HepG2 (cell line): ENCODE measurements at regions not wholly inside any gene's neighbourhood (a gene's known extent, or its start where the extent isn't known, plus 50 kb on each side); places are given as distances from the start of the nearest gene placed in this dataset.

Source experiments
- ATAC-seq: fragments of 200-7000 bp; cut with Tn5 transposase; 3 replicates; pipeline ENCODE4 v1.9.1; 2020; ENCODE audit warnings: mild to moderate bottlenecking, moderate library complexity
- BruUV-seq: library from RNA; stranded (reverse); fragments of 400-500 nt; replicated peaks from 2 replicates; lab custom pipeline; 2021; lab: Mats Ljungman, UMichigan
- CTCF ChIA-PET: fragments of 300-600 bp; formaldehyde crosslinking; extraction: SDS; loops from one replicate; lab custom pipeline; 2021; ENCODE audit warnings: low total read pairs, inconsistent platforms, low intra/inter-chr PET ratio; lab: Yijun Ruan, JAX
- POLR2A ChIA-PET: fragments of 350-600 bp; sonication (Branson Sonifier 250); formaldehyde crosslinking; loops from one replicate; lab custom pipeline; 2020; ENCODE audit warnings: antibody characterized with exemption, inconsistent platforms; lab: Yijun Ruan, JAX
- DNase-seq: peaks from one replicate; pipeline ENCODE4 v3.0.0-alpha.2; 2015; ENCODE audit warnings: low spot score
- FAIRE-seq: peaks from 3 replicates; lab custom pipeline; 2011; peaks lifted over from hg19 to GRCh38; lab: Jason Lieb, UNC
- H2AFZ ChIP-seq: one replicate; pipeline ENCODE4 v1.6.1; 2011; ENCODE audit warnings: low read length, inconsistent platforms
- H3K27ac ChIP-seq: fragments of 300-600 bp; 3 replicates; pipeline ENCODE4 v1.8.0; 2011; ENCODE audit warnings: mixed run types, mild to moderate bottlenecking, mixed read lengths, low read length, inconsistent platforms; ENCODE audit not compliant: insufficient read depth; ENCODE audit errors: extremely low read length
- H3K27me3 ChIP-seq, 2 experiments: fragments of 200-600 bp in 1 of 2; 2 replicates in 1 of 2; 3 replicates in 1 of 2; pipeline versions ENCODE4 v1.6.0 to v1.8.0; 2011; ENCODE audit warnings: low read length in 2 of 2, mild to moderate bottlenecking in 2 of 2, moderate library complexity in 2 of 2, inconsistent platforms in 1 of 2; ENCODE audit not compliant: insufficient read depth in 2 of 2, control insufficient read depth in 1 of 2
- H3K36me3 ChIP-seq, 2 experiments: fragments of 200-600 bp in 1 of 2; replicated peaks in 1 of 2; 2 replicates in 1 of 2; 3 replicates in 1 of 2; pipeline versions ENCODE4 v1.5.1 to v1.8.0; 2011; ENCODE audit warnings: low read length in 2 of 2, inconsistent platforms in 1 of 2; ENCODE audit not compliant: insufficient read depth in 2 of 2, control insufficient read depth in 1 of 2
- H3K4me1 ChIP-seq: 2 replicates; pipeline ENCODE4 v1.5.1; 2012; ENCODE audit warnings: low read length, inconsistent platforms; ENCODE audit not compliant: insufficient read depth
- H3K4me2 ChIP-seq: 2 replicates; pipeline ENCODE4 v1.6.0; 2011; ENCODE audit warnings: low read depth, low read length, inconsistent platforms
- H3K4me3 ChIP-seq, 3 experiments: fragments of 200-600 bp in 1 of 3; sonication (generic), shearing (Covaris generic) in 1 of 3; replicated peaks in 1 of 3; 2 replicates each; pipeline ENCODE4 v1.5.1; 2011 to 2016; ENCODE audit warnings: low read length in 3 of 3, inconsistent platforms in 2 of 3, low read depth in 2 of 3, mild to moderate bottlenecking in 2 of 3, control low read depth in 1 of 3, mixed read lengths in 1 of 3; ENCODE audit not compliant: insufficient read depth in 1 of 3
- H3K79me2 ChIP-seq: one replicate; pipeline ENCODE4 v1.6.1; 2011; ENCODE audit warnings: low read length, inconsistent platforms; ENCODE audit not compliant: insufficient read depth
- H3K9ac ChIP-seq: 2 replicates; pipeline ENCODE4 v1.6.0; 2011; ENCODE audit warnings: mild to moderate bottlenecking, low read depth, low read length, inconsistent platforms; ENCODE audit not compliant: insufficient read depth
- H3K9me3 ChIP-seq: 2 replicates; pipeline ENCODE4 v1.5.1; 2012; ENCODE audit warnings: mild to moderate bottlenecking, low read length
- H4K20me1 ChIP-seq: 2 replicates; pipeline ENCODE4 v1.6.0; 2011; ENCODE audit warnings: inconsistent platforms, mild to moderate bottlenecking, low read length, moderate library complexity; ENCODE audit not compliant: insufficient read depth
- CBX1 ChIP-seq: IDR thresholded peaks from one replicate; pipeline ENCODE4 v1.6.1; 2016; ENCODE audit warnings: antibody characterized with exemption, low read depth
- KLF15 ChIP-seq: sonication (generic); formaldehyde crosslinking; IDR thresholded peaks from 2 replicates; pipeline ENCODE4 v1.8.1; 2023; ENCODE audit warnings: borderline replicate concordance, mild to moderate bottlenecking, inconsistent platforms, missing genetic modification reagents, mixed read lengths
- RFX3 ChIP-seq: IDR thresholded peaks from 2 replicates; pipeline ENCODE4 v1.6.1; 2016; ENCODE audit warnings: missing biosample characterization, missing genetic modification reagents
- SATB2 ChIP-seq: sonication (generic); formaldehyde crosslinking; IDR thresholded peaks from 2 replicates; pipeline ENCODE4 v1.5.0; 2020; ENCODE audit warnings: missing genetic modification reagents
- SRY ChIP-seq: sonication (generic); formaldehyde crosslinking; IDR thresholded peaks from 2 replicates; pipeline ENCODE4 v1.8.0; 2022; ENCODE audit warnings: mild to moderate bottlenecking, missing genetic modification reagents
- TEAD3 ChIP-seq: optimal IDR thresholded peaks from 2 replicates; pipeline ENCODE3; 2016; ENCODE audit warnings: borderline replicate concordance
- TSC22D2 ChIP-seq: sonication (generic); formaldehyde crosslinking; IDR thresholded peaks from 2 replicates; pipeline ENCODE4 v1.5.1; 2020; ENCODE audit warnings: missing genetic modification reagents, mild to moderate bottlenecking, borderline replicate concordance
- ZFP41 ChIP-seq: sonication (generic); formaldehyde crosslinking; IDR thresholded peaks from 2 replicates; pipeline ENCODE4 v1.4.0; 2020; ENCODE audit warnings: mild to moderate bottlenecking, missing genetic modification reagents, borderline replicate concordance
- ZNF205 ChIP-seq: IDR thresholded peaks from 2 replicates; pipeline ENCODE4 v1.6.1; 2018; ENCODE audit warnings: missing biosample characterization, missing genetic modification reagents
- ZNF263 ChIP-seq: sonication (generic); formaldehyde crosslinking; IDR thresholded peaks from 2 replicates; pipeline ENCODE4 v1.4.0; 2020; ENCODE audit warnings: missing genetic modification reagents
- ZNF264 ChIP-seq: sonication (generic); formaldehyde crosslinking; IDR thresholded peaks from 2 replicates; pipeline ENCODE4 v1.4.0; 2020; ENCODE audit warnings: missing genetic modification reagents
- ZNF317 ChIP-seq: sonication (generic); formaldehyde crosslinking; IDR thresholded peaks from 2 replicates; pipeline ENCODE4 v1.5.0; 2020; ENCODE audit warnings: mild to moderate bottlenecking, missing genetic modification reagents
- ZNF564 ChIP-seq: sonication (generic); formaldehyde crosslinking; IDR thresholded peaks from 2 replicates; pipeline ENCODE4 v1.8.1; 2023; ENCODE audit warnings: mild to moderate bottlenecking, missing genetic modification reagents
- ZNF572 ChIP-seq: sonication (generic); formaldehyde crosslinking; IDR thresholded peaks from 2 replicates; pipeline ENCODE4 v1.5.1; 2020; ENCODE audit warnings: mild to moderate bottlenecking, missing genetic modification reagents
- ZNF652 ChIP-seq: IDR thresholded peaks from 2 replicates; pipeline ENCODE4 v1.6.1; 2016; ENCODE audit warnings: low read depth, borderline replicate concordance
- WGBS: methylation state at CpG from one replicate; pipeline ENCODE4 v1.1.6; 2017; ENCODE audit warnings: low lambda C conversion rate; 5-methylcytosine and 5-hydroxymethylcytosine counted together
- in situ Hi-C: cut with HindIII; loops from 2 replicates; pipeline ENCODE4 v1.10.0; 2017; ENCODE audit warnings: low pct_unique_long_range_greater_than_20kb; ENCODE audit not compliant: extremely low pct_ligation_motif_present
- intact Hi-C: fragments of 100-400 bp; cut with micrococcal nuclease; formaldehyde crosslinking; loops from one replicate; pipeline ENCODE4 v1.10.0; 2022; ENCODE audit not compliant: unreplicated experiment
- TF ChIP-seq, protein P1 (sequence below): sonication (generic); formaldehyde crosslinking; IDR thresholded peaks from 2 replicates; pipeline ENCODE4 v1.8.1; 2023; ENCODE audit warnings: mild to moderate bottlenecking, missing genetic modification reagents, borderline replicate concordance
- TF ChIP-seq, protein P2 (sequence below): sonication (generic); formaldehyde crosslinking; IDR thresholded peaks from 2 replicates; pipeline ENCODE4; 2020; ENCODE audit warnings: missing genetic modification reagents, mild to moderate bottlenecking, borderline replicate concordance
- TF ChIP-seq, protein P3 (sequence below): sonication (generic); formaldehyde crosslinking; IDR thresholded peaks from 2 replicates; pipeline ENCODE4 v1.4.0; 2020; ENCODE audit warnings: mild to moderate bottlenecking, missing genetic modification reagents
- TF ChIP-seq, protein P4 (sequence below): IDR thresholded peaks from 2 replicates; pipeline ENCODE4 v1.6.1; 2016; ENCODE audit warnings: missing compliant biosample characterization, missing genetic modification reagents, borderline replicate concordance

DNA sequence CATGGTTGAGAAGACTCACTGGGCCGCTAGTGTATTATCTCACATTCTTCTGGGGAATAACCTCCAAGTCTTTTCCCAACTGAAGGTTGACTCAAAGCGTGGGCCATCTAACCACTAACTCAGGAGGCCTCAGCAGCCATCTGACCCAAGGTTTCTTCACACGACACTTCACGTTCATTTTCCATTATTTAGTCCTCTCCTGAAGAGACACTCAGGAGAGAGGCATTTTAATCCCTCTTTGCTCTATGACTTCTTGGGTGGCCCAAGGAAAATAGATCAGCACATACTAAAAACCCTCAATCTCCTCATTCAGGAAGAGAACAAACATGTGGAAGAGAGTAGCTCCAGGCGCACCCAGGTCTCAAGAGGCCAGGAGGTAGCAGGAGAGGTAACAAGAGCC, 252.8 kb upstream of the FOXF1 start:
- in situ Hi-C loops (no loop called here), intact Hi-C loops (no loop called here)
- H2AFZ ChIP-seq: no peak overlapping the region
- no peak overlapping the region for H3K4me2 ChIP-seq
- no TSS peak for BruUV-seq
- H3K4me1 ChIP-seq: no peaks in the 10 kb centered on the region
- CTCF ChIA-PET: no interaction called here
- ATAC-seq (no peak), DNase-seq (no peak), FAIRE-seq (no peak)
- no peaks in the 10 kb centered on the region for H3K27me3 ChIP-seq
- H3K27ac ChIP-seq: no peak overlapping the region
- POLR2A ChIA-PET: no interaction called here
- H4K20me1 ChIP-seq: no peaks in the 10 kb centered on the region
- H3K36me3 ChIP-seq: no peaks in the 10 kb centered on the region
- WGBS: 46% methylated on average over 5 of the region's 5 CpGs
- TF ChIP-seq ZNF572 (CRISPR knock-in tag) (no peak), TEAD3 (CRISPR knock-in tag) (no peak), TSC22D2 (CRISPR knock-in tag) (no peak), ZNF264 (CRISPR knock-in tag) (no peak), RFX3 (no peak), ZNF564 (no peak), ZNF652 (CRISPR knock-in tag) (no peak), ZNF263 (CRISPR knock-in tag) (no peak), CBX1 (no peak), ZNF317 (CRISPR knock-in tag) (no peak), ZNF205 (CRISPR knock-in tag) (no peak), SATB2 (CRISPR knock-in tag) (no peak), SRY (CRISPR knock-in tag) (no peak), ZFP41 (CRISPR knock-in tag) (no peak), KLF15 (CRISPR knock-in tag) (no peak)
- TF ChIP-seq, protein P1, sequence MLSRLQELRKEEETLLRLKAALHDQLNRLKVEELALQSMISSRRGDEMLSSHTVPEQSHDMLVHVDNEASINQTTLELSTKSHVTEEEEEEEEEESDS (CRISPR knock-in tag): no peak
- TF ChIP-seq, protein P2, sequence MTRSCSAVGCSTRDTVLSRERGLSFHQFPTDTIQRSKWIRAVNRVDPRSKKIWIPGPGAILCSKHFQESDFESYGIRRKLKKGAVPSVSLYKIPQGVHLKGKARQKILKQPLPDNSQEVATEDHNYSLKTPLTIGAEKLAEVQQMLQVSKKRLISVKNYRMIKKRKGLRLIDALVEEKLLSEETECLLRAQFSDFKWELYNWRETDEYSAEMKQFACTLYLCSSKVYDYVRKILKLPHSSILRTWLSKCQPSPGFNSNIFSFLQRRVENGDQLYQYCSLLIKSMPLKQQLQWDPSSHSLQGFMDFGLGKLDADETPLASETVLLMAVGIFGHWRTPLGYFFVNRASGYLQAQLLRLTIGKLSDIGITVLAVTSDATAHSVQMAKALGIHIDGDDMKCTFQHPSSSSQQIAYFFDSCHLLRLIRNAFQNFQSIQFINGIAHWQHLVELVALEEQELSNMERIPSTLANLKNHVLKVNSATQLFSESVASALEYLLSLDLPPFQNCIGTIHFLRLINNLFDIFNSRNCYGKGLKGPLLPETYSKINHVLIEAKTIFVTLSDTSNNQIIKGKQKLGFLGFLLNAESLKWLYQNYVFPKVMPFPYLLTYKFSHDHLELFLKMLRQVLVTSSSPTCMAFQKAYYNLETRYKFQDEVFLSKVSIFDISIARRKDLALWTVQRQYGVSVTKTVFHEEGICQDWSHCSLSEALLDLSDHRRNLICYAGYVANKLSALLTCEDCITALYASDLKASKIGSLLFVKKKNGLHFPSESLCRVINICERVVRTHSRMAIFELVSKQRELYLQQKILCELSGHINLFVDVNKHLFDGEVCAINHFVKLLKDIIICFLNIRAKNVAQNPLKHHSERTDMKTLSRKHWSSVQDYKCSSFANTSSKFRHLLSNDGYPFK (CRISPR knock-in tag): no peak
- TF ChIP-seq, protein P3, sequence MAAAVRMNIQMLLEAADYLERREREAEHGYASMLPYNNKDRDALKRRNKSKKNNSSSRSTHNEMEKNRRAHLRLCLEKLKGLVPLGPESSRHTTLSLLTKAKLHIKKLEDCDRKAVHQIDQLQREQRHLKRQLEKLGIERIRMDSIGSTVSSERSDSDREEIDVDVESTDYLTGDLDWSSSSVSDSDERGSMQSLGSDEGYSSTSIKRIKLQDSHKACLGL (CRISPR knock-in tag): no peak
- TF ChIP-seq, protein P4, sequence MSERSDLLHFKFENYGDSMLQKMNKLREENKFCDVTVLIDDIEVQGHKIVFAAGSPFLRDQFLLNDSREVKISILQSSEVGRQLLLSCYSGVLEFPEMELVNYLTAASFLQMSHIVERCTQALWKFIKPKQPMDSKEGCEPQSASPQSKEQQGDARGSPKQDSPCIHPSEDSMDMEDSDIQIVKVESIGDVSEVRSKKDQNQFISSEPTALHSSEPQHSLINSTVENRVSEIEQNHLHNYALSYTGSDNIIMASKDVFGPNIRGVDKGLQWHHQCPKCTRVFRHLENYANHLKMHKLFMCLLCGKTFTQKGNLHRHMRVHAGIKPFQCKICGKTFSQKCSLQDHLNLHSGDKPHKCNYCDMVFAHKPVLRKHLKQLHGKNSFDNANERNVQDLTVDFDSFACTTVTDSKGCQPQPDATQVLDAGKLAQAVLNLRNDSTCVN: no peak
- H3K4me3 ChIP-seq: no peak overlapping the region
- H3K9ac ChIP-seq: no peak overlapping the region
- H3K9me3 ChIP-seq: peaks cover 8% of the 10 kb centered on the region; the same call in 1 of the 2 replicates
- no peaks in the 10 kb centered on the region for H3K79me2 ChIP-seq
